ENCODE measurements at regions not wholly inside any gene's neighbourhood (a gene's known extent, or its start where the extent isn't known, plus 50 kb on each side); places are given as distances from the start of the nearest gene placed in this dataset.
"Not testable (repeated sequence)": the region's sequence is repeated elsewhere in the genome, so short reads cannot be mapped to it uniquely, and the experiment has no call there.

DNA sequence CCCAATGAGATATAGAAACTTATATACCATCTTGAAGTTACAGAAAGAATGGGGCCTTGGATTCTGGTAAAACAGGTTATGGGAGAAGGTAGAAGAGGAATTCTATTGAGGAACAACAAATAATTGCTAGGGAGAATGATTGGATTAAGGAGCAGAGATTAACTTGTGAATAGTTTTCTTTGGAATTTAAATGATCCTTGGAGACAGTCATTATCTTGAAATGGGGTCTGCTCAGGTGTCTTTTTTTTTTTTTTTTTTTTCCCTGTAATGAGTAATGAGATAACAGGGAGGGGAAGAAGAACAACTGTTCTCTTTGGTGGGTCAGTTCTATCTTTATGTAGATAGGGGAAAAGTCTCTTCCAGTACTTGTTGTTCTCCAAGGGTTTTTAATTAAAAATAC lies 1406.0 kb downstream of the RPA4 start:
- no peaks in the 10 kb centered on the region for H3K27me3 ChIP-seq
- TF ChIP-seq POLR2A (IDR thresholded peaks at IDR 0.05): no peak
- TF ChIP-seq, protein P1, sequence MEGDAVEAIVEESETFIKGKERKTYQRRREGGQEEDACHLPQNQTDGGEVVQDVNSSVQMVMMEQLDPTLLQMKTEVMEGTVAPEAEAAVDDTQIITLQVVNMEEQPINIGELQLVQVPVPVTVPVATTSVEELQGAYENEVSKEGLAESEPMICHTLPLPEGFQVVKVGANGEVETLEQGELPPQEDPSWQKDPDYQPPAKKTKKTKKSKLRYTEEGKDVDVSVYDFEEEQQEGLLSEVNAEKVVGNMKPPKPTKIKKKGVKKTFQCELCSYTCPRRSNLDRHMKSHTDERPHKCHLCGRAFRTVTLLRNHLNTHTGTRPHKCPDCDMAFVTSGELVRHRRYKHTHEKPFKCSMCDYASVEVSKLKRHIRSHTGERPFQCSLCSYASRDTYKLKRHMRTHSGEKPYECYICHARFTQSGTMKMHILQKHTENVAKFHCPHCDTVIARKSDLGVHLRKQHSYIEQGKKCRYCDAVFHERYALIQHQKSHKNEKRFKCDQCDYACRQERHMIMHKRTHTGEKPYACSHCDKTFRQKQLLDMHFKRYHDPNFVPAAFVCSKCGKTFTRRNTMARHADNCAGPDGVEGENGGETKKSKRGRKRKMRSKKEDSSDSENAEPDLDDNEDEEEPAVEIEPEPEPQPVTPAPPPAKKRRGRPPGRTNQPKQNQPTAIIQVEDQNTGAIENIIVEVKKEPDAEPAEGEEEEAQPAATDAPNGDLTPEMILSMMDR (IDR thresholded peaks at IDR 0.05): no peak
- no peak overlapping the region for H3K4me3 ChIP-seq
- ATAC-seq (no peak), DNase-seq (no peak)
- H3K27ac ChIP-seq: no peak overlapping the region
- H3K36me3 ChIP-seq (replicated peaks in 1 of 2; ENCODE audit: insufficient read depth in 1 of 2, low read depth in 2 of 2): no peaks in the 10 kb centered on the region
- intact Hi-C loops (cut with DNase I): no loop called here
- H3K4me1 ChIP-seq: no peaks in the 10 kb centered on the region
- H3K9me3 ChIP-seq: no peaks in the 10 kb centered on the region

DNA sequence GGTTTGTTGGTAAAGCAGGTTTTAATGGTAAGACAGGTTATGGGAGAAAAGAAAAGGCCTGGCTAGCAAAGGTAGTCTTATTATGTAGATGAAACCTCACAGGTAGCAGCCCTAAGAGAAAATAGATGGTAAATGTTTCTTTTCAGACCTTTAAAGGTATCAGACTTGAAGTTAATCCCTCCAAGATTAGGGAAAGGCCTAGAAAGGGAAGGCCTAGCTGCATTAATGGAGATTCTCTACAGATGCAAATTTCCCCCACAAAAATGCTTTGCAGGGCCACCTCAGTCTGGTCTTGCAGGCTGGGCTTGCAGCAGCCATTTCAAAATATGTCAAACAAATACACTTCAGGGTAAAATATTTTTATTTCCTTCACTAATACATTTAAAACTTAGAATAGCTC lies 1410.6 kb downstream of the RPA4 start:
- intact Hi-C loops (cut with DNase I): no loop called here
- Histone ChIP-seq H3K4me3 (no peak overlapping the region), H3K27me3 (no peaks in the 10 kb centered on the region), H3K4me1 (no peaks in the 10 kb centered on the region), H3K36me3 (replicated peaks in 1 of 2; ENCODE audit: insufficient read depth in 1 of 2, low read depth in 2 of 2) (no peaks in the 10 kb centered on the region), H3K27ac (no peak overlapping the region), H3K9me3 (no peaks in the 10 kb centered on the region)
- TF ChIP-seq, protein P1 (IDR thresholded peaks at IDR 0.05): no peak
- DNase-seq (no peak), ATAC-seq (no peak)

DNA sequence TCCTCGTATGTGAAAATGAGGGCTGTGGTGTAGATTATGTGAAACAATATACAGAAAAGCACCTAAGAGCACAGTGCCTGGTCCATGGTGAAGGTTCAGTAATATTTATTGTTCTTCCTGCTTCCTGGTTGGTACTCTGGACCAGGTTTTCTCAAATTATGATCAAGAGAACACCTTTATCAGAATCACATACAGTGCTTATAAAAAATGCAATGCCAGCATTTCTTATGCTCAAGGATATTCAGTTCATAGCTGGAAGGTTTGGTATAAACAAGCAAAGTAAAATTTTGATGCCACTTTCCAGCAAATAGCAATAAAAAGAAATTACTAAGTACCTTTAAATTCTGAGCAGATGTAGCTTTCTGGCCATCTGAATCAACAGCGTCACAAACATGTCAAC lies 1412.4 kb downstream of the RPA4 start:
- Histone ChIP-seq H3K27me3 (no peaks in the 10 kb centered on the region), H3K36me3 (replicated peaks in 1 of 2; ENCODE audit: insufficient read depth in 1 of 2, low read depth in 2 of 2) (no peaks in the 10 kb centered on the region), H3K4me3 (no peak overlapping the region), H3K4me1 (no peaks in the 10 kb centered on the region), H3K9me3 (no peaks in the 10 kb centered on the region), H3K27ac (no peak overlapping the region)
- intact Hi-C loops (cut with DNase I): no loop called here
- DNase-seq: no peak
- no peak for TF ChIP-seq POLR2A (IDR thresholded peaks at IDR 0.05)
- TF ChIP-seq, protein P1 (IDR thresholded peaks at IDR 0.05): no peak
- no peak for ATAC-seq
- 60 to 70% methylated on average over 2 of the region's 2 CpGs for WGBS, 2 donors

DNA sequence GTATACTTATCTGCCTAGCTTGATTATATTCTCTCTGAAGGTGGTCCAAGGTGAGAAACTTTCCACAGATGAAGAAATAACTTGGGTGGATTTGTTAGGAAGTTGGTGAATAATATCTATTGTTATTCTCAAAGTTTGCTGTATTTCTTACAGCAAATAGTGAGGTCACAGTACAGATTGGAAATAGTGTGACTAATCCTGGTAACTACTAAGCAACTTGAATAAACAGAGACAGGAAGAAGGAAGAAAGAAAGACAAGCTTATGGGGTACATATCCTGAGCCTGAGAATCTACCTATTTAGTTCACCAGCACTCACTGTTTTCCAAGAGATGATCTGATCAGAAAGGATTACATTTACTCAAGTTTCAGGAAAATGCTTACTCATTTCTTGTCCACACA lies 1416.1 kb downstream of the RPA4 start:
- intact Hi-C loops (cut with DNase I): no loop called here
- H3K9me3 ChIP-seq: no peaks in the 10 kb centered on the region
- no peak overlapping the region for H3K27ac ChIP-seq
- no peak overlapping the region for H3K4me3 ChIP-seq
- ATAC-seq: no peak
- DNase-seq: no peak
- H3K27me3 ChIP-seq: no peaks in the 10 kb centered on the region
- no peaks in the 10 kb centered on the region for H3K36me3 ChIP-seq (replicated peaks in 1 of 2; ENCODE audit: insufficient read depth in 1 of 2, low read depth in 2 of 2)
- TF ChIP-seq POLR2A (IDR thresholded peaks at IDR 0.05): no peak
- TF ChIP-seq, protein P1 (IDR thresholded peaks at IDR 0.05): no peak
- no peaks in the 10 kb centered on the region for H3K4me1 ChIP-seq

DNA sequence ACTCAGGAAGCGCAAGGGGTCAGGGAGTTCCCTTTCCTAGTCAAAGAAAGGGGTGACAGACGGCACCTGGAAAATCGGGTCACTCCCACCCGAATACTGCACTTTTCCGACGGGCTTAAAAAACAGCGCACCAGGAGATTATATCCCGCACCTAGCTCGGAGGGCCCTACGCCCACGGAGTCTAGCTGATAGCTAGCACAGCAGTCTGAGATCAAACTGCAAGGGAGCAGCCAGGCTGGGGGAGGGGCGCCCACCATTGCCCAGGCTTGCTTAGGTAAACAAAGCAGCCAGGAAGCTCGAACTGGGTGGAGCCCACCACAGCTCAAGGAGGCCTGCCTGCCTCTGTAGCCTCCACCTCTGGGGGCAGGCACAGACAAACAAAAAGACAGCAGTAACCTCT lies 1416.8 kb downstream of the RPA4 start:
- H3K36me3 ChIP-seq (replicated peaks in 1 of 2; ENCODE audit: insufficient read depth in 1 of 2, low read depth in 2 of 2); DNase-seq; H3K27ac ChIP-seq; H3K9me3 ChIP-seq; H3K4me1 ChIP-seq; ATAC-seq; intact Hi-C loops (cut with DNase I); H3K4me3 ChIP-seq; H3K27me3 ChIP-seq: not testable (repeated sequence)
- 86% methylated on average over 5 of the region's 13 CpGs; no CpG with 5 or more reads in 1 of the 2 donors for WGBS, 2 donors
